WTC11 (cell line): ENCODE measurements at regions not wholly inside any gene's neighbourhood (a gene's known extent, or its start where the extent isn't known, plus 50 kb on each side); places are given as distances from the start of the nearest gene placed in this dataset.

ENCODE experiments used
- ATAC-seq: fragments of 200-7000 bp; cut with Tn5 transposase; 2 replicates; pipeline ENCODE4 v1.10.0; 2021; ENCODE audit warnings: mild to moderate bottlenecking, moderate library complexity
- CTCF ChIA-PET: fragments of 300-600 bp; sonication (Branson Sonifier 250); formaldehyde crosslinking; loops from one replicate; lab custom pipeline; 2021; ENCODE audit warnings: antibody characterized with exemption; lab: Charles Lee
- POLR2A ChIA-PET: fragments of 350-600 bp; sonication (Branson Sonifier 250); formaldehyde crosslinking; loops from one replicate; lab custom pipeline; 2021; ENCODE audit warnings: antibody characterized with exemption; lab: Charles Lee
- DNase-seq: peaks from one replicate; pipeline ENCODE4 v3.0.0; 2021; ENCODE audit warnings: low spot score
- H3K27ac Mint-ChIP-seq: 2 replicates; pipeline ENCODE4 v1.8.0; 2021; ENCODE audit warnings: mixed read lengths
- H3K27me3 Mint-ChIP-seq: 2 replicates; pipeline ENCODE4 v1.8.0; 2021; ENCODE audit warnings: low read depth, mild to moderate bottlenecking, moderate library complexity, mixed read lengths
- H3K36me3 Mint-ChIP-seq: 2 replicates; pipeline ENCODE4 v1.8.0; 2021; ENCODE audit warnings: mixed read lengths
- H3K4me1 Mint-ChIP-seq: 2 replicates; pipeline ENCODE4 v1.8.0; 2022; ENCODE audit warnings: mixed read lengths
- H3K4me3 Mint-ChIP-seq: 2 replicates; pipeline ENCODE4 v1.8.0; 2021; ENCODE audit warnings: mild to moderate bottlenecking, moderate library complexity, mixed read lengths
- H3K9me3 Mint-ChIP-seq: 2 replicates; pipeline ENCODE4 v1.8.0; 2021; ENCODE audit warnings: mixed read lengths
- ATF1 ChIP-seq: sonication (generic); formaldehyde crosslinking; IDR thresholded peaks from 2 replicates; pipeline ENCODE4 v1.8.1; 2023; ENCODE audit warnings: mild to moderate bottlenecking, moderate library complexity, missing genetic modification reagents
- CREB1 ChIP-seq: sonication (generic); formaldehyde crosslinking; IDR thresholded peaks from 2 replicates; pipeline ENCODE4 v1.8.0; 2023; ENCODE audit warnings: mild to moderate bottlenecking, missing genetic modification reagents
- CREM ChIP-seq: sonication (generic); formaldehyde crosslinking; IDR thresholded peaks from 2 replicates; pipeline ENCODE4 v1.8.1; 2022; ENCODE audit warnings: mild to moderate bottlenecking, missing genetic modification reagents, moderate library complexity
- KAT7 ChIP-seq: sonication (generic); formaldehyde crosslinking; IDR thresholded peaks from 2 replicates; pipeline ENCODE4 v1.8.1; 2023; ENCODE audit warnings: missing genetic modification reagents, mild to moderate bottlenecking, borderline replicate concordance
- MLX ChIP-seq: sonication (generic); formaldehyde crosslinking; IDR thresholded peaks from 2 replicates; pipeline ENCODE4 v1.8.1; 2023; ENCODE audit warnings: mild to moderate bottlenecking, missing genetic modification reagents, moderate library complexity
- MXD4 ChIP-seq: fragments of 250-450 bp; sonication (Bioruptor Pico); IDR thresholded peaks from 2 replicates; pipeline ENCODE4 v1.8.0; 2021; ENCODE audit warnings: mild to moderate bottlenecking, moderate library complexity, borderline replicate concordance
- NFATC4 ChIP-seq: fragments of 250-450 bp; sonication (Bioruptor Pico); IDR thresholded peaks from 2 replicates; pipeline ENCODE4 v1.9.0; 2021; ENCODE audit warnings: mild to moderate bottlenecking
- NFE2L1 ChIP-seq: sonication (generic); formaldehyde crosslinking; IDR thresholded peaks from 2 replicates; pipeline ENCODE4 v1.8.1; 2023; ENCODE audit warnings: missing genetic modification reagents
- NFYB ChIP-seq: sonication (generic); formaldehyde crosslinking; conservative IDR thresholded peaks from 2 replicates; pipeline ENCODE4 v1.8.0; 2022; ENCODE audit warnings: low read depth, missing genetic modification reagents
- RORB ChIP-seq: fragments of 250-450 bp; sonication (Bioruptor Pico); IDR thresholded peaks from 2 replicates; pipeline ENCODE4 v1.9.0; 2021; ENCODE audit warnings: mild to moderate bottlenecking
- SMAD4 ChIP-seq: sonication (generic); formaldehyde crosslinking; IDR thresholded peaks from 2 replicates; pipeline ENCODE4 v1.8.0; 2022; ENCODE audit warnings: mild to moderate bottlenecking, missing genetic modification reagents
- ZNF121 ChIP-seq: sonication (generic); formaldehyde crosslinking; IDR thresholded peaks from 2 replicates; pipeline ENCODE4 v1.8.0; 2023; ENCODE audit warnings: missing genetic modification reagents
- ZNF317 ChIP-seq: sonication (generic); formaldehyde crosslinking; IDR thresholded peaks from 2 replicates; pipeline ENCODE4 v1.8.1; 2023; ENCODE audit warnings: low read depth, mild to moderate bottlenecking, moderate library complexity, missing genetic modification reagents, borderline replicate concordance
- ZNF423 ChIP-seq: fragments of 250-450 bp; sonication (Bioruptor Pico); IDR thresholded peaks from 2 replicates; pipeline ENCODE4 v2.1.2; 2022; ENCODE audit warnings: mild to moderate bottlenecking, moderate library complexity
- TF ChIP-seq, protein P1 (sequence below): sonication (generic); formaldehyde crosslinking; IDR thresholded peaks from 2 replicates; pipeline ENCODE4 v1.8.1; 2023; ENCODE audit warnings: mild to moderate bottlenecking, missing genetic modification reagents
- TF ChIP-seq, protein P2 (sequence below): fragments of 250-450 bp; sonication (Bioruptor Pico); IDR thresholded peaks from 2 replicates; pipeline ENCODE4 v1.9.0; 2021; ENCODE audit warnings: mild to moderate bottlenecking, borderline replicate concordance
- TF ChIP-seq, protein P3 (sequence below): sonication (generic); formaldehyde crosslinking; IDR thresholded peaks from 2 replicates; pipeline ENCODE4 v1.8.0; 2022; ENCODE audit warnings: mild to moderate bottlenecking, missing genetic modification reagents
- TF ChIP-seq, protein P4 (sequence below): sonication (generic); formaldehyde crosslinking; conservative IDR thresholded peaks from 2 replicates; pipeline ENCODE4 v1.8.1; 2022; ENCODE audit warnings: mild to moderate bottlenecking, missing genetic modification reagents
- TF ChIP-seq, protein P5 (sequence below): sonication (generic); formaldehyde crosslinking; IDR thresholded peaks from 2 replicates; pipeline ENCODE4 v1.8.1; 2022; ENCODE audit warnings: mild to moderate bottlenecking, missing genetic modification reagents, moderate library complexity, borderline replicate concordance
- TF ChIP-seq, protein P6 (sequence below): sonication (generic); formaldehyde crosslinking; conservative IDR thresholded peaks from 2 replicates; pipeline ENCODE4 v1.8.1; 2023; ENCODE audit warnings: mild to moderate bottlenecking, low read depth, missing genetic modification reagents, moderate library complexity

DNA sequence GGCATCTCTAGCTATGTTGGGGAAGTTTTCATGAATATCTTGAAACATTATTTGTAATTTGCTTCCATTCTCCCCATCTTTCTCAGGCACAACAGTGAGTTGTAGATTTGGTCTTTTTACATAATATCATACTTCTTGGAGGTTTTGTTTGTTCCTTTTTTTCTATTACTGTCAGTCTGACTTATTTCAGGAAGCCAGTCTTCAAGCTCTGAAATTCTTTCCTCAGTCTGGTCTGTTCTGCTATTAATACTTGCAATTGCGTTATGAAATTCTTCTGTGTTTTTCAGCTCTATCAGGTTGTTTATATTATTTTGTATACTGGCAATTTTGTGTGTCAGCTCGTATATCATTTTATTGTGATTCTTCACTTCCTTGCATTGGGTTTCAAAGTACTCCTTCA is 424.6 kb upstream of the PTBP2 start:
- Mint-ChIP-seq H3K36me3 (no peaks in the 10 kb centered on the region), H3K4me3 (no peak overlapping the region), H3K27ac (no peak overlapping the region), H3K9me3 (peaks cover 10% of the 10 kb centered on the region; the same call in 1 of the 2 replicates), H3K4me1 (no peaks in the 10 kb centered on the region; the same call in 1 of the 2 replicates), H3K27me3 (no peaks in the 10 kb centered on the region)
- ChIA-PET POLR2A (no interaction called here), CTCF (interaction anchor here (1.1 kb wide), 1 partner anchor 61 kb away, joined by 4 read pairs; no protein-coding TSS in a partner anchor)
- no peak for DNase-seq
- TF ChIP-seq, protein P1, sequence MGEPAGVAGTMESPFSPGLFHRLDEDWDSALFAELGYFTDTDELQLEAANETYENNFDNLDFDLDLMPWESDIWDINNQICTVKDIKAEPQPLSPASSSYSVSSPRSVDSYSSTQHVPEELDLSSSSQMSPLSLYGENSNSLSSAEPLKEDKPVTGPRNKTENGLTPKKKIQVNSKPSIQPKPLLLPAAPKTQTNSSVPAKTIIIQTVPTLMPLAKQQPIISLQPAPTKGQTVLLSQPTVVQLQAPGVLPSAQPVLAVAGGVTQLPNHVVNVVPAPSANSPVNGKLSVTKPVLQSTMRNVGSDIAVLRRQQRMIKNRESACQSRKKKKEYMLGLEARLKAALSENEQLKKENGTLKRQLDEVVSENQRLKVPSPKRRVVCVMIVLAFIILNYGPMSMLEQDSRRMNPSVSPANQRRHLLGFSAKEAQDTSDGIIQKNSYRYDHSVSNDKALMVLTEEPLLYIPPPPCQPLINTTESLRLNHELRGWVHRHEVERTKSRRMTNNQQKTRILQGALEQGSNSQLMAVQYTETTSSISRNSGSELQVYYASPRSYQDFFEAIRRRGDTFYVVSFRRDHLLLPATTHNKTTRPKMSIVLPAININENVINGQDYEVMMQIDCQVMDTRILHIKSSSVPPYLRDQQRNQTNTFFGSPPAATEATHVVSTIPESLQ (CRISPR knock-in tag), result no peak
- ATAC-seq, result no peak

DNA sequence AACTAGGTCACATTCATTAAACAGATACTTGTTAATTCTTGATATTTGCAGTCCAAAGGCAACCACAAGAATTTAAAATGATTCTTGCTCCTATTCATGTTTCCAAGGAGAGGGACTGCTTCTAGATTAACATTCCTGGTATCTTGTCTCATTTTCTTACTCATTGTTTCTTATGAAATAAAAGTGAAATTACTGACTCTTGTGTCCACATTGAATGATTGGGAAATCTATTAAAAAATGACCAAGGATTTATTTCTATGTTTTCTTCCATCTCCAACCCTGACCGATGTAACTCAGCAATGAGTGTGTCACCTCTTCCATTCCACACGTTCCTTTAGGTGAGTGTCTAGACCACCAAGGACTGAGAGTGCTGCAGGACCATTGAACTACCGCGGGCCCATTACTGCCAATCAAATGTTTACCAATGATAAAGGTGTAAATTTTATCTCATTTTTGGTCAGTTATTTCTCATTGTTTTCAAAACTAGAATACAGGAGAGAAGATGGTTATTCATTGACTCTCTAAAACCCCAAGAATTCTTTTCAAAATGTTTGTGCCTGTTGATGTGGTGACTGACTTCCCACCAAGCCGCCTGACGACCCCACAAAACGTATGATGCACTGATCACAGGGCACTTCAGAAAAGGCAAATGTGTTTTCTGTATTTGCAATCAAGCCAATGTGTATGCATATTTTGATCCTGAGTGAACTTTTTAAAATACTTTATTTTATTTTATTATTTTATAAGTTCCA is 414.6 kb upstream of the PTBP2 start:
- no peaks in the 10 kb centered on the region for H3K4me1 Mint-ChIP-seq
- TF ChIP-seq ZNF317 (no peak), ZNF423 (CRISPR knock-in tag) (no peak), NFATC4 (CRISPR knock-in tag) (no peak), MLX (no peak), SMAD4 (CRISPR knock-in tag) (no peak), RORB (CRISPR knock-in tag) (no peak), ZNF121 (CRISPR knock-in tag) (no peak), NFE2L1 (CRISPR knock-in tag) (no peak)
- TF ChIP-seq, protein P2, sequence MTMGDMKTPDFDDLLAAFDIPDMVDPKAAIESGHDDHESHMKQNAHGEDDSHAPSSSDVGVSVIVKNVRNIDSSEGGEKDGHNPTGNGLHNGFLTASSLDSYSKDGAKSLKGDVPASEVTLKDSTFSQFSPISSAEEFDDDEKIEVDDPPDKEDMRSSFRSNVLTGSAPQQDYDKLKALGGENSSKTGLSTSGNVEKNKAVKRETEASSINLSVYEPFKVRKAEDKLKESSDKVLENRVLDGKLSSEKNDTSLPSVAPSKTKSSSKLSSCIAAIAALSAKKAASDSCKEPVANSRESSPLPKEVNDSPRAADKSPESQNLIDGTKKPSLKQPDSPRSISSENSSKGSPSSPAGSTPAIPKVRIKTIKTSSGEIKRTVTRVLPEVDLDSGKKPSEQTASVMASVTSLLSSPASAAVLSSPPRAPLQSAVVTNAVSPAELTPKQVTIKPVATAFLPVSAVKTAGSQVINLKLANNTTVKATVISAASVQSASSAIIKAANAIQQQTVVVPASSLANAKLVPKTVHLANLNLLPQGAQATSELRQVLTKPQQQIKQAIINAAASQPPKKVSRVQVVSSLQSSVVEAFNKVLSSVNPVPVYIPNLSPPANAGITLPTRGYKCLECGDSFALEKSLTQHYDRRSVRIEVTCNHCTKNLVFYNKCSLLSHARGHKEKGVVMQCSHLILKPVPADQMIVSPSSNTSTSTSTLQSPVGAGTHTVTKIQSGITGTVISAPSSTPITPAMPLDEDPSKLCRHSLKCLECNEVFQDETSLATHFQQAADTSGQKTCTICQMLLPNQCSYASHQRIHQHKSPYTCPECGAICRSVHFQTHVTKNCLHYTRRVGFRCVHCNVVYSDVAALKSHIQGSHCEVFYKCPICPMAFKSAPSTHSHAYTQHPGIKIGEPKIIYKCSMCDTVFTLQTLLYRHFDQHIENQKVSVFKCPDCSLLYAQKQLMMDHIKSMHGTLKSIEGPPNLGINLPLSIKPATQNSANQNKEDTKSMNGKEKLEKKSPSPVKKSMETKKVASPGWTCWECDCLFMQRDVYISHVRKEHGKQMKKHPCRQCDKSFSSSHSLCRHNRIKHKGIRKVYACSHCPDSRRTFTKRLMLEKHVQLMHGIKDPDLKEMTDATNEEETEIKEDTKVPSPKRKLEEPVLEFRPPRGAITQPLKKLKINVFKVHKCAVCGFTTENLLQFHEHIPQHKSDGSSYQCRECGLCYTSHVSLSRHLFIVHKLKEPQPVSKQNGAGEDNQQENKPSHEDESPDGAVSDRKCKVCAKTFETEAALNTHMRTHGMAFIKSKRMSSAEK (CRISPR knock-in tag), result no peak
- TF ChIP-seq, protein P3, sequence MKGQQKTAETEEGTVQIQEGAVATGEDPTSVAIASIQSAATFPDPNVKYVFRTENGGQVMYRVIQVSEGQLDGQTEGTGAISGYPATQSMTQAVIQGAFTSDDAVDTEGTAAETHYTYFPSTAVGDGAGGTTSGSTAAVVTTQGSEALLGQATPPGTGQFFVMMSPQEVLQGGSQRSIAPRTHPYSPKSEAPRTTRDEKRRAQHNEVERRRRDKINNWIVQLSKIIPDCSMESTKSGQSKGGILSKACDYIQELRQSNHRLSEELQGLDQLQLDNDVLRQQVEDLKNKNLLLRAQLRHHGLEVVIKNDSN, result no peak
- TF ChIP-seq, protein P4, sequence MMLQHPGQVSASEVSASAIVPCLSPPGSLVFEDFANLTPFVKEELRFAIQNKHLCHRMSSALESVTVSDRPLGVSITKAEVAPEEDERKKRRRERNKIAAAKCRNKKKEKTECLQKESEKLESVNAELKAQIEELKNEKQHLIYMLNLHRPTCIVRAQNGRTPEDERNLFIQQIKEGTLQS (CRISPR knock-in tag), result no peak
- no peaks in the 10 kb centered on the region for H3K9me3 Mint-ChIP-seq
- ChIA-PET CTCF (no interaction called here), POLR2A (no interaction called here)
- no peaks in the 10 kb centered on the region for H3K27me3 Mint-ChIP-seq
- no peaks in the 10 kb centered on the region for H3K36me3 Mint-ChIP-seq
- DNase-seq (no peak), ATAC-seq (no peak)
- no peak overlapping the region for H3K4me3 Mint-ChIP-seq
- H3K27ac Mint-ChIP-seq, result no peak overlapping the region

DNA sequence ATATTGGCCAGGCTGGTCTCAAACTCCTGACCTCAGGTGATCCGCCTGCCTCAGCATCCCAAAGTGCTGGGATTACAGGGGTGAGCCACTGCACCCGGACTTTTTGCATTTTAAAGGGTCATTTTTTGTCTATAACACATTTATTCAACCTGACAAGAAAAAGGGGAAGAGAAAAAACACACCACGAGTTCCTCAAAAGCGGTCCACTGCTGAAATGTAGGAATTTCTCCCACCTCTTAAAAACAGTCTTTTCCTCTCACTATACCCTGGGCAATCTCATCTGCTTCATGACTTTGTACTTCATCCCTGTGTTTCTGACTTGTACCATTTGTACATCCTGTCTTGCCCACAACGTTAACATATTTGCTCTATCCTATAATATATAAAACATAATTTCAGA is 413.3 kb upstream of the PTBP2 start:
- Mint-ChIP-seq H3K36me3 (no peaks in the 10 kb centered on the region), H3K4me3 (no peak overlapping the region), H3K27me3 (no peaks in the 10 kb centered on the region), H3K4me1 (no peaks in the 10 kb centered on the region), H3K9me3 (no peaks in the 10 kb centered on the region), H3K27ac (no peak overlapping the region)
- ChIA-PET POLR2A (no interaction called here), CTCF (no interaction called here)
- DNase-seq (no peak), ATAC-seq (no peak)
- TF ChIP-seq NFYB (no peak), ATF1 (no peak), KAT7 (no peak), CREM (CRISPR knock-in tag) (no peak), MXD4 (CRISPR knock-in tag) (no peak), CREB1 (CRISPR knock-in tag) (no peak)
- TF ChIP-seq, protein P5, sequence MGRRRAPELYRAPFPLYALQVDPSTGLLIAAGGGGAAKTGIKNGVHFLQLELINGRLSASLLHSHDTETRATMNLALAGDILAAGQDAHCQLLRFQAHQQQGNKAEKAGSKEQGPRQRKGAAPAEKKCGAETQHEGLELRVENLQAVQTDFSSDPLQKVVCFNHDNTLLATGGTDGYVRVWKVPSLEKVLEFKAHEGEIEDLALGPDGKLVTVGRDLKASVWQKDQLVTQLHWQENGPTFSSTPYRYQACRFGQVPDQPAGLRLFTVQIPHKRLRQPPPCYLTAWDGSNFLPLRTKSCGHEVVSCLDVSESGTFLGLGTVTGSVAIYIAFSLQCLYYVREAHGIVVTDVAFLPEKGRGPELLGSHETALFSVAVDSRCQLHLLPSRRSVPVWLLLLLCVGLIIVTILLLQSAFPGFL (CRISPR knock-in tag), result no peak
- TF ChIP-seq, protein P6, sequence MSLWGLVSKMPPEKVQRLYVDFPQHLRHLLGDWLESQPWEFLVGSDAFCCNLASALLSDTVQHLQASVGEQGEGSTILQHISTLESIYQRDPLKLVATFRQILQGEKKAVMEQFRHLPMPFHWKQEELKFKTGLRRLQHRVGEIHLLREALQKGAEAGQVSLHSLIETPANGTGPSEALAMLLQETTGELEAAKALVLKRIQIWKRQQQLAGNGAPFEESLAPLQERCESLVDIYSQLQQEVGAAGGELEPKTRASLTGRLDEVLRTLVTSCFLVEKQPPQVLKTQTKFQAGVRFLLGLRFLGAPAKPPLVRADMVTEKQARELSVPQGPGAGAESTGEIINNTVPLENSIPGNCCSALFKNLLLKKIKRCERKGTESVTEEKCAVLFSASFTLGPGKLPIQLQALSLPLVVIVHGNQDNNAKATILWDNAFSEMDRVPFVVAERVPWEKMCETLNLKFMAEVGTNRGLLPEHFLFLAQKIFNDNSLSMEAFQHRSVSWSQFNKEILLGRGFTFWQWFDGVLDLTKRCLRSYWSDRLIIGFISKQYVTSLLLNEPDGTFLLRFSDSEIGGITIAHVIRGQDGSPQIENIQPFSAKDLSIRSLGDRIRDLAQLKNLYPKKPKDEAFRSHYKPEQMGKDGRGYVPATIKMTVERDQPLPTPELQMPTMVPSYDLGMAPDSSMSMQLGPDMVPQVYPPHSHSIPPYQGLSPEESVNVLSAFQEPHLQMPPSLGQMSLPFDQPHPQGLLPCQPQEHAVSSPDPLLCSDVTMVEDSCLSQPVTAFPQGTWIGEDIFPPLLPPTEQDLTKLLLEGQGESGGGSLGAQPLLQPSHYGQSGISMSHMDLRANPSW (CRISPR knock-in tag), result no peak
